HEK293 (cell line): ENCODE measurements at regions not wholly inside any gene's neighbourhood (a gene's known extent, or its start where the extent isn't known, plus 50 kb on each side); places are given as distances from the start of the nearest gene placed in this dataset.

Experiments
- CTCF ChIP-seq: fragments of 450-650 bp; formaldehyde crosslinking; IDR thresholded peaks from 2 replicates; pipeline ENCODE4 v1.5.1; 2016; ENCODE audit warnings: missing biosample characterization, missing genetic modification characterization
- HOXA7 ChIP-seq: sonication (generic); formaldehyde crosslinking; IDR thresholded peaks from 2 replicates; pipeline ENCODE4 v1.8.1; 2022; ENCODE audit warnings: missing genetic modification reagents, borderline replicate concordance
- TSHZ1 ChIP-seq: fragments of 450-650 bp; formaldehyde crosslinking; IDR thresholded peaks from 2 replicates; pipeline ENCODE4 v1.5.1; 2016; ENCODE audit warnings: missing biosample characterization, missing genetic modification characterization, borderline replicate concordance
- ZBTB8A ChIP-seq: fragments of 450-650 bp; formaldehyde crosslinking; IDR thresholded peaks from 2 replicates; pipeline ENCODE4 v1.5.1; 2016; ENCODE audit warnings: missing biosample characterization, missing genetic modification characterization
- ZFP3 ChIP-seq: fragments of 450-650 bp; formaldehyde crosslinking; IDR thresholded peaks from 2 replicates; pipeline ENCODE4 v1.5.1; 2016; ENCODE audit warnings: low read depth, missing biosample characterization, missing genetic modification characterization
- ZNF24 ChIP-seq: fragments of 450-650 bp; formaldehyde crosslinking; IDR thresholded peaks from 2 replicates; pipeline ENCODE4 v1.5.1; 2016; ENCODE audit warnings: missing biosample characterization, missing genetic modification characterization
- ZNF549 ChIP-seq: fragments of 450-650 bp; IDR thresholded peaks from 2 replicates; pipeline ENCODE4 v1.5.1; 2018; ENCODE audit warnings: missing biosample characterization, missing genetic modification characterization, mild to moderate bottlenecking, inconsistent platforms, moderate library complexity
- ZNF585B ChIP-seq: fragments of 450-650 bp; formaldehyde crosslinking; IDR thresholded peaks from 2 replicates; pipeline ENCODE4 v1.5.1; 2016; ENCODE audit warnings: missing biosample characterization, missing genetic modification characterization
- ZNF626 ChIP-seq: fragments of 450-650 bp; sonication (Bioruptor Pico); formaldehyde crosslinking; IDR thresholded peaks from 2 replicates; pipeline ENCODE4 v1.5.1; 2018; ENCODE audit warnings: missing biosample characterization, missing genetic modification characterization, inconsistent platforms
- ZNF670 ChIP-seq: fragments of 450-650 bp; formaldehyde crosslinking; IDR thresholded peaks from 2 replicates; pipeline ENCODE4 v1.5.1; 2016; ENCODE audit warnings: missing biosample characterization, missing genetic modification characterization, low read depth

- TF ChIP-seq CTCF (tag by site-specific recombination), result no peak
- TF ChIP-seq ZNF24, result no peak
- no peak for TF ChIP-seq ZNF626 (tag by site-specific recombination)
- no peak for TF ChIP-seq ZNF549 (tag by site-specific recombination)
- no peak for TF ChIP-seq HOXA7
- no peak for TF ChIP-seq ZNF670 (tag by site-specific recombination)
- TF ChIP-seq ZNF585B (tag by site-specific recombination), result no peak
- TF ChIP-seq ZFP3 (tag by site-specific recombination), result no peak
- TF ChIP-seq ZBTB8A (tag by site-specific recombination), result no peak
- no peak for TF ChIP-seq TSHZ1 (tag by site-specific recombination)
Observed at GRCh38 chr22:26097840-26098239, 71.4 kb upstream of the SEZ6L start.
